ENCODE measurements at regions not wholly inside any gene's neighbourhood (a gene's known extent, or its start where the extent isn't known, plus 50 kb on each side); places are given as distances from the start of the nearest gene placed in this dataset.
A peak's percentile ranks its signal among the peaks of the same experiment; 100 is the strongest.

- no peak for TF ChIP-seq POLR2A (IDR thresholded peaks at IDR 0.05)
- TF ChIP-seq CTCF (IDR thresholded peaks at IDR 0.05) = no peak
- TF ChIP-seq POLR2AphosphoS5 (IDR thresholded peaks at IDR 0.05; ENCODE audit: insufficient read depth in 1 of 2, low read depth in 1 of 2) = no peak
- Histone ChIP-seq H3K4me3 (no peak overlapping the region), H3K27me3 (no peaks in the 10 kb centered on the region), H3K36me3 (no peaks in the 10 kb centered on the region), H3K27ac (no peak overlapping the region), H3K9me3 (no peaks in the 10 kb centered on the region), H3K4me1 (peaks cover 15% of the 10 kb centered on the region)
- intact Hi-C loops (cut with DNase I) = no loop called here
- DNase-seq (ENCODE audit: extremely low spot score in 2 of 2) = no peak
Measured at GRCh38 chr9:16271967-16272366, 598.5 kb downstream of the BNC2 start.

GRCh38 chr9:16272776-16273175 lies 597.7 kb downstream of the BNC2 start:
- no peaks in the 10 kb centered on the region for H3K9me3 ChIP-seq
- H3K27ac ChIP-seq = no peak overlapping the region
- TF ChIP-seq POLR2A (IDR thresholded peaks at IDR 0.05) (no peak), POLR2AphosphoS5 (IDR thresholded peaks at IDR 0.05; ENCODE audit: insufficient read depth in 1 of 2, low read depth in 1 of 2) (no peak), CTCF (IDR thresholded peaks at IDR 0.05) (no peak)
- H3K27me3 ChIP-seq = no peaks in the 10 kb centered on the region
- no peaks in the 10 kb centered on the region for H3K36me3 ChIP-seq
- H3K4me3 ChIP-seq = no peak overlapping the region
- DNase-seq (ENCODE audit: extremely low spot score in 2 of 2) = no peak
- H3K4me1 ChIP-seq = peaks cover 7% of the 10 kb centered on the region
- intact Hi-C loops (cut with DNase I) = no loop called here

GRCh38 chr9:16275795-16276624 lies 594.5 kb downstream of the BNC2 start:
- H3K4me3 ChIP-seq = no peak overlapping the region
- no peak overlapping the region for H3K27ac ChIP-seq
- H3K27me3 ChIP-seq = no peaks in the 10 kb centered on the region
- TF ChIP-seq POLR2AphosphoS5 (IDR thresholded peaks at IDR 0.05; ENCODE audit: insufficient read depth in 1 of 2, low read depth in 1 of 2) (no peak), CTCF (IDR thresholded peaks at IDR 0.05) (no peak), POLR2A (IDR thresholded peaks at IDR 0.05) (no peak)
- DNase-seq (ENCODE audit: extremely low spot score in 2 of 2) = peak in 1 of 2 donors; percentile 79
- intact Hi-C loops (cut with DNase I) = no loop called here
- no peaks in the 10 kb centered on the region for H3K4me1 ChIP-seq
- H3K9me3 ChIP-seq = no peaks in the 10 kb centered on the region
- H3K36me3 ChIP-seq = no peaks in the 10 kb centered on the region

GRCh38 chr9:16276866-16277265 lies 593.6 kb downstream of the BNC2 start:
- no peak overlapping the region for H3K27ac ChIP-seq
- peak in 1 of 2 donors; percentile 58 for DNase-seq (ENCODE audit: extremely low spot score in 2 of 2)
- peaks cover 6% of the 10 kb centered on the region for H3K4me1 ChIP-seq
- no peaks in the 10 kb centered on the region for H3K27me3 ChIP-seq
- no peak overlapping the region for H3K4me3 ChIP-seq
- no peaks in the 10 kb centered on the region for H3K36me3 ChIP-seq
- TF ChIP-seq POLR2AphosphoS5 (IDR thresholded peaks at IDR 0.05; ENCODE audit: insufficient read depth in 1 of 2, low read depth in 1 of 2) = no peak
- TF ChIP-seq CTCF (IDR thresholded peaks at IDR 0.05) = no peak
- TF ChIP-seq POLR2A (IDR thresholded peaks at IDR 0.05) = no peak
- intact Hi-C loops (cut with DNase I) = no loop called here
- no peaks in the 10 kb centered on the region for H3K9me3 ChIP-seq

GRCh38 chr9:16277471-16277960 lies 593.0 kb downstream of the BNC2 start:
- H3K4me3 ChIP-seq = no peak overlapping the region
- H3K27me3 ChIP-seq = no peaks in the 10 kb centered on the region
- peak in 1 of 2 donors; percentile 55 for DNase-seq (ENCODE audit: extremely low spot score in 2 of 2)
- no peaks in the 10 kb centered on the region for H3K9me3 ChIP-seq
- TF ChIP-seq POLR2AphosphoS5 (IDR thresholded peaks at IDR 0.05; ENCODE audit: insufficient read depth in 1 of 2, low read depth in 1 of 2) = no peak
- TF ChIP-seq CTCF (IDR thresholded peaks at IDR 0.05) = no peak
- no peak for TF ChIP-seq POLR2A (IDR thresholded peaks at IDR 0.05)
- H3K27ac ChIP-seq = no peak overlapping the region
- H3K4me1 ChIP-seq = peaks cover 13% of the 10 kb centered on the region
- no peaks in the 10 kb centered on the region for H3K36me3 ChIP-seq
- intact Hi-C loops (cut with DNase I) = no loop called here
